ENCODE measurements at regions not wholly inside any gene's neighbourhood (a gene's known extent, or its start where the extent isn't known, plus 50 kb on each side); places are given as distances from the start of the nearest gene placed in this dataset.
A peak's percentile ranks its signal among the peaks of the same experiment; 100 is the strongest.

DNA sequence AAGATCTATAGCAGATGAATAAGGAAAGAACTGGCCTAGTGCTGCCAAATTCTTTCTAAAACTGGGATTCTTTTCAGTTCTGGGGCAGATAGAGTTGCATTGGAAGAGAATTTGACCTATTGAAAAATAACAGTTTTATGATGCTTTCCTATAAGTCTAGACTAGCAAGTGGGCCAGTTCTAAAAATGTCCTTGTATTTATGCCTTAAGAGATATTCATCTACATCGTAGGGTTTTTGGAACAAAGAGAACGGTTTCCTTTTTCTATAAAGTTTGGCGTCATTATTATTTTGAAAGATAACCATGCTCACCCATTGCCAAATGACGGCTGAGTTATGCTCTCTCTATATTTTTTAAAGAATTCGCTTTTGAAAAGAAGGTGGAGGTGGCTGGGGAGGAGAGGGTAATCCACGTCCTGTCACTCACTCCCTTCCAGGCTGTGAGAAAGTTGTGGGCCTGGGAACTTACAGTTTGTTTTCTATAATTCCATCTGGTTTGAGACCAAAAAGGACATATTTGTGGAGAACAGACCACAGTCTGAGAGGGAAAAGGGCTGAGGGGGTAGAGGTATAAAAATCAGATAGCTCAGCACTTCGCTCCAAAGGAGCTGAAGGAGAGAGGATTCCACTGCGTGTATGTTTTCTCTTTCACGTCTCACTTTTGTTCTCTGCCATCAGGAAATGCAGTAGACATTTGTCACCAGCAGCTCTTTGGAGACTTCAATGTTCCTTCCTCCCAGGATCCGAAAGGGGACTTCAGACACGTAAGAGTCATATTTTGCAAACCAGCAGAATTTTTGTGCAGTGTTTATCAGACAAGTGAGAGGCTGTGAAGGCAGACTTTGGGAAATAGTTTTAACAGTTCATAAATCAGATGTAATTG is 281.9 kb upstream of the FN1 start:
- H3K4me3 ChIP-seq (ENCODE audit: low read depth in 1 of 2, low read length in 2 of 2), result no peak overlapping the region
- H3K4me1 ChIP-seq (ENCODE audit: control insufficient read depth in 1 of 2, insufficient read depth in 2 of 2, low read length in 2 of 2), result no peaks in the 10 kb centered on the region
- no peak overlapping the region for H3K9ac ChIP-seq (ENCODE audit: low read depth in 1 of 2, low read length in 2 of 2)
- H3K27me3 ChIP-seq (ENCODE audit: control insufficient read depth in 1 of 2, insufficient read depth in 2 of 2, low read length in 2 of 2), result no peaks in the 10 kb centered on the region
- no peaks in the 10 kb centered on the region for H3K36me3 ChIP-seq (ENCODE audit: control insufficient read depth in 1 of 2, insufficient read depth in 2 of 2, low read length in 2 of 2)
- no peak overlapping the region for H3K27ac ChIP-seq (ENCODE audit: low read depth, low read length)
- no peaks in the 10 kb centered on the region for H3K9me3 ChIP-seq (ENCODE audit: control insufficient read depth in 1 of 2, low read length in 2 of 2)

DNA sequence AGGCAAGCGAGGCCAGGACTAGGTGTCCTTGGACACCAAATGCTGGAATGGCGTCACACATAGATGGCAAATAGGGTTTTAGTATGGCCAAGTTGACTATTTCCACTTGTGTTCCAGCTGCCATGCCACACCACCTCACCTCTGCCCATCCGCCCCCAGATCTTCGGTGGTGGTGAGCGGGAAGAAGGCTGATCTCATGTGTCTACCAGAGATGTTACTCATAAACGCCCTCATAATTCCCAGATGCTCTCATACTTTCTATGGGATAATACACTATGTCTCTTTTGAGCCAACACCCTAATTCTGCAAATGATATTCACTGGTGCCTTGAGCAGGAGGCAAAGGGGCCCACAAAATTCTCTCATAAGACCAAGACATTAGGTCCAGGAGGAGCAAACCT is 281.1 kb upstream of the FN1 start:
- Histone ChIP-seq H3K36me3 (ENCODE audit: control insufficient read depth in 1 of 2, insufficient read depth in 2 of 2, low read length in 2 of 2) (no peaks in the 10 kb centered on the region), H3K27ac (ENCODE audit: low read depth, low read length) (no peak overlapping the region), H3K4me3 (ENCODE audit: low read depth in 1 of 2, low read length in 2 of 2) (no peak overlapping the region), H3K9ac (ENCODE audit: low read depth in 1 of 2, low read length in 2 of 2) (no peak overlapping the region), H3K27me3 (ENCODE audit: control insufficient read depth in 1 of 2, insufficient read depth in 2 of 2, low read length in 2 of 2) (no peaks in the 10 kb centered on the region), H3K4me1 (ENCODE audit: control insufficient read depth in 1 of 2, insufficient read depth in 2 of 2, low read length in 2 of 2) (peaks cover 7% of the 10 kb centered on the region in 2 donors), H3K9me3 (ENCODE audit: control insufficient read depth in 1 of 2, low read length in 2 of 2) (no peaks in the 10 kb centered on the region)

DNA sequence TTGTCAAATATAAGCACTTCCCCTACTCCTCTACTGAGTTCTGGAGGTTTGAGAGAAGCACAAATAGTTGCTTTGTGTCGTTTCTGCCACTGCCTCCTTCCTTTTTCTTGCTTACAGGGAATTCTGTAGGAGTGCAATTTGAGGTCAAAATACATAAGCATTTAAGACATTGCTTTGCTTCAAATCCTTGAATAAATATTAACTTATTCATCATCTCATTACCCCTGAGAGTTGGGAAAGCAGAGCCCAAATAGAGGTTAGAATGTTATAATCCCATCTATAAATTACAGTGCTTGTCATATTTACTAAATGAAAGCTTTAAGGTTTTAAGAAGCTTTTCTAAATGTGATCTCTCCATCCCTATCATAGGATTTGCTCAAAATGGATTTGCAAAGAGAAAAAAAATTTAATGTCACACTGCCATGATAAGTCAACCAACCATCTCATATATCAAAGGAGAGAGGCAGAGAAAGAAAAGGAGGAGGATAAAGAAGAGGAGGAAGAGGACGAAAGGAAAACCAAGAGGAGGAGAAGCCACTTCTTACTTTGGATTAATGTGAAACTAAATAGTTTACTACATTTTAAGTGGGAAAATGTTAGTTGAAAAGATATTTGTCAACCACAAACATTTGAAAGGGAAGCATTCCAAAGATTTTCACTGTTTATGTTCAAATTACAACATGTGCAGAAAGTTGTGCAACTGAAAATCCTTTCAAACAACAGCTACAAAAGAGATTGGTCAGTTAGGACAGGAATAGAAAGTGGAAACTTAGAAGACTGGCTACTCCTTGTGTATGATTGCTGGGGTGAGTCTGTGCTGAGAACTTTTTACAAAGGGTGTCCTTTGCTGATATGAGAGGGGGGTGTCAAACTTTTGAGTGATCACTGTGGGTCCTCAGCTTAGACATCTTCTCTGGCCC is 277.3 kb upstream of the FN1 start:
- H3K36me3 ChIP-seq (ENCODE audit: control insufficient read depth in 1 of 2, insufficient read depth in 2 of 2, low read length in 2 of 2), result no peaks in the 10 kb centered on the region
- H3K4me3 ChIP-seq (ENCODE audit: low read depth in 1 of 2, low read length in 2 of 2), result no peak overlapping the region
- peaks cover 8 to 10% of the 10 kb centered on the region in 2 donors for H3K4me1 ChIP-seq (ENCODE audit: control insufficient read depth in 1 of 2, insufficient read depth in 2 of 2, low read length in 2 of 2)
- H3K9ac ChIP-seq (ENCODE audit: low read depth in 1 of 2, low read length in 2 of 2), result no peak overlapping the region
- no peak overlapping the region for H3K27ac ChIP-seq (ENCODE audit: low read depth, low read length)
- H3K27me3 ChIP-seq (ENCODE audit: control insufficient read depth in 1 of 2, insufficient read depth in 2 of 2, low read length in 2 of 2), result no peaks in the 10 kb centered on the region
- no peaks in the 10 kb centered on the region for H3K9me3 ChIP-seq (ENCODE audit: control insufficient read depth in 1 of 2, low read length in 2 of 2)

DNA sequence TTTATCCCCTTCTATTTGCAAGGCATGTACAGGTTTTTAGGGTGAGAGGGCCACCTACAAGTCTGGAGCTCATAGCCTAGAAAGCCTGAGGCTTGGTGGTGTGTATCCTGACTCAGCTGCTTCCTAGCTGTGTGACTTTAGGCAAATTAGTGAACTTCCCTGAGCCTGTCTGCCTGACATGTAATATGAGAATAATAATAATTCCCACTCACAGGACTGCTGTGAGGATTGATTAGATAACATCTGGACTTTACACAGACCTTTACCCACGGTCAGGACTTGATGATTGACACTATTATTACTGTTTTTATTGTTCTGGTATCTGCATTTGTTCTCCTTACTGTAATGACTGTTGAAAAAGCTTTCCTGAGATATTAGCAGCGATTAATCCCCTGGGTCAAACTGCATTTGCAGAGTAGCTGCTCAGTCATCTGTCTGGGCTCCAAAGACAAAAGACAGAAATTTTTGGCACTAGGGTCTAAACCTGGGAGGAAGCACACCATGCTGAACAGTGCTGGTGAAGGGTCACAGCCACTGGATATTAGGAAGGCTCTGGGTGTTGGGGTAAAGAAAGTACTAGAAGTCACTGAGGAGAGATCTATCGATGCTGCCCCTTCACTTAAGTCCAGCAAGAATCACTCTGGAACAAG is 276.5 kb upstream of the FN1 start:
- Histone ChIP-seq H3K27ac (ENCODE audit: low read depth, low read length) (no peak overlapping the region), H3K9ac (ENCODE audit: low read depth in 1 of 2, low read length in 2 of 2) (no peak overlapping the region), H3K4me1 (ENCODE audit: control insufficient read depth in 1 of 2, insufficient read depth in 2 of 2, low read length in 2 of 2) (peaks cover 8 to 10% of the 10 kb centered on the region in 2 donors), H3K36me3 (ENCODE audit: control insufficient read depth in 1 of 2, insufficient read depth in 2 of 2, low read length in 2 of 2) (no peaks in the 10 kb centered on the region), H3K9me3 (ENCODE audit: control insufficient read depth in 1 of 2, low read length in 2 of 2) (no peaks in the 10 kb centered on the region), H3K27me3 (ENCODE audit: control insufficient read depth in 1 of 2, insufficient read depth in 2 of 2, low read length in 2 of 2) (no peaks in the 10 kb centered on the region), H3K4me3 (ENCODE audit: low read depth in 1 of 2, low read length in 2 of 2) (no peak overlapping the region)

DNA sequence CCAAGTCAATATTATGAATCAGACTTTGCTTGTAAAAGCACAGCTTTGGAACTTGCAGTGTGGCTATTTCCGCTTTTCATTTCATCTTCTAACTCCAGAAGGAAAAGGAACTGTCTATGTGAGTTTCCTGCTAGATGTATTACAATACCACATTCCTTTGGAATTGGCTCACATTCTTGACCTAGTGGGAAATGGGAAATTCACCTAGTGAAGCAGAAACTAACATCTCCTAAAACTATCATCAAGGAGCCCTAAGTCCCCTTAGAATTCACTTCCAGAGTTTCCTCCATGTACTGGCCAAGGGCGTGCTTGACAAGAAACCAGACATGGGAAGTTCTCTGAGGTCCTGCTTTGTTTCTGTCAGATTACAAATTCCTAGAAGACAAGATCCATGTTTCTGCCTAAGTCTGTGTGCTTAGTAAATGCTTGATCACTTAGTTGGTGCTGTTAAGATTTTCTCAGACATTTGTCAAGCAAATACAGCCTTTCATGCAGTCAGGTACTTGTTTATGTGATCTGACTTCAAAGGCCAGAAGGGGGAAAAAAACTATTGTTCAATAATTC is 275.7 kb upstream of the FN1 start:
- Histone ChIP-seq H3K27ac (ENCODE audit: low read depth, low read length) (no peak overlapping the region), H3K4me3 (ENCODE audit: low read depth in 1 of 2, low read length in 2 of 2) (no peak overlapping the region), H3K9ac (ENCODE audit: low read depth in 1 of 2, low read length in 2 of 2) (no peak overlapping the region), H3K9me3 (ENCODE audit: control insufficient read depth in 1 of 2, low read length in 2 of 2) (no peaks in the 10 kb centered on the region), H3K36me3 (ENCODE audit: control insufficient read depth in 1 of 2, insufficient read depth in 2 of 2, low read length in 2 of 2) (no peaks in the 10 kb centered on the region), H3K27me3 (ENCODE audit: control insufficient read depth in 1 of 2, insufficient read depth in 2 of 2, low read length in 2 of 2) (no peaks in the 10 kb centered on the region), H3K4me1 (ENCODE audit: control insufficient read depth in 1 of 2, insufficient read depth in 2 of 2, low read length in 2 of 2) (peaks cover 8 to 10% of the 10 kb centered on the region in 2 donors)

DNA sequence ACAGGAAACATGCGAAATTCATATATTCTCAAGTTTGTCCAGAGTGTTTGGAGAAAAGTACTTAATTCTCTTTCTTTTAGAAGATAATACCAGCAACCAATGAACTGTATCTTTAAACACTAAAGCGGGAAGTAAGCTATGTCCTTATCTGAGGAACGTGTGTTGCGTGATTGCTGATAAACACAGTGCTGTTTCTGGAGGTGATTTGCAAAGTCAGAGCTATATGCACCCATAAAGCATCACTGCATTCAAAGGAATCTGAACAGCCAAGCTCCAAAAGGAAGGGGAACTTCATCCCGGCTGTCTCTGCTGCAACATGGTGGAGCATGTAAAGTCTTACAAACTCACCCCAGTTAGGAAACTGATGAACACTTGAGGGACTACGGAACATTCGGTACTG is 271.7 kb upstream of the FN1 start:
- no peak overlapping the region for H3K27ac ChIP-seq (ENCODE audit: low read depth, low read length)
- no peak overlapping the region for H3K4me3 ChIP-seq (ENCODE audit: low read depth in 1 of 2, low read length in 2 of 2)
- H3K36me3 ChIP-seq (ENCODE audit: control insufficient read depth in 1 of 2, insufficient read depth in 2 of 2, low read length in 2 of 2), result no peaks in the 10 kb centered on the region
- no peaks in the 10 kb centered on the region for H3K9me3 ChIP-seq (ENCODE audit: control insufficient read depth in 1 of 2, low read length in 2 of 2)
- H3K4me1 ChIP-seq (ENCODE audit: control insufficient read depth in 1 of 2, insufficient read depth in 2 of 2, low read length in 2 of 2), result peaks cover 8 to 10% of the 10 kb centered on the region in 2 donors
- H3K27me3 ChIP-seq (ENCODE audit: control insufficient read depth in 1 of 2, insufficient read depth in 2 of 2, low read length in 2 of 2), result no peaks in the 10 kb centered on the region
- H3K9ac ChIP-seq (ENCODE audit: low read depth in 1 of 2, low read length in 2 of 2), result no peak overlapping the region

DNA sequence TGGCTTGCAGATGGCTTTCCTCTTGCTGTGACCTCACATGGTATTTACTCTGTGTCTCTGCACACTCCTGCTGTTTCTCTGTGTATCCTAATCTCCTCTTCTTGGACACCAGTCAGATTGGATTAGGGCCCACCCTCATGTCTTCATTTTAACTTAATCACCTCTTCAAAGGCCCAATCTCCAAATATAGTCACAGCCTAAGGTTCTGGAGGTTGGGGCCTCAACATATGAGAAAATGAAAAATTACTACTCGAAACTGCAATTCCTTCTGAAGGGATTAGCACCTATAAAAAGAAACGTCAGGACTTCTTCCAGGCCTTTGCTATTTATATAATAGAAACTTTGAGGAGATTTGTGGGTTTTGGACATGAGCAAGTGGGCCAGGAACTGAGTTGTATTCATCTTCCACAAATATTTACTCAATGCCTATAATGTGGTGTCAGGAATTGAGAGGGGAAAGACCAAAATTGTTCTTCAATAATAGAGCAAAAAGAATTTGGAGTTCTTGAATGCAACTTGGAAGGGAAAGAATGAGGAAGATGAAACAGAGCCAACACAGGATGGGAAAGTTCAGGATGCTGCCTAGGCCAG is 270.0 kb upstream of the FN1 start:
- Histone ChIP-seq H3K27ac (ENCODE audit: low read depth, low read length) (peak overlapping the region; percentile 1), H3K4me1 (ENCODE audit: control insufficient read depth in 1 of 2, insufficient read depth in 2 of 2, low read length in 2 of 2) (no peaks in the 10 kb centered on the region), H3K36me3 (ENCODE audit: control insufficient read depth in 1 of 2, insufficient read depth in 2 of 2, low read length in 2 of 2) (no peaks in the 10 kb centered on the region), H3K4me3 (ENCODE audit: low read depth in 1 of 2, low read length in 2 of 2) (no peak overlapping the region), H3K27me3 (ENCODE audit: control insufficient read depth in 1 of 2, insufficient read depth in 2 of 2, low read length in 2 of 2) (no peaks in the 10 kb centered on the region), H3K9me3 (ENCODE audit: control insufficient read depth in 1 of 2, low read length in 2 of 2) (no peaks in the 10 kb centered on the region), H3K9ac (ENCODE audit: low read depth in 1 of 2, low read length in 2 of 2) (no peak overlapping the region)

DNA sequence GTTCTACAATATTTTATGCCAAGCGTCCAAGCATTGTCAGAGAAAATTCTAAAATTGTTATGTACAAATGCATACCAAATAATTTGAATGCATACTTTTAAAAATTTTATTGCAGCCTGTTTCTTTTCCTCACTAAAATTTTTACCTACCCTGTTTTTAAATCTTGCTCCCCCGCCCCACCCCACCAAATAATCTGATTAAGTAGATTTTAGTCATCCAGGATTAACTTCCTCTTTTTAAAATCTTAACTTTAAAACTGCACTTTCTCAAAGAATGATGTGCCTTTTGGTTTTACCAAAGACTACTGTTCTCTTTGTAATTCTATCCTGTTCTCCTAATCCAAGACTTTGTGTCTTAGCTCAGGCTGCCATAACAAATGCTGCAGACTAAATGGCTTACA is 269.4 kb upstream of the FN1 start:
- H3K9ac ChIP-seq (ENCODE audit: low read depth in 1 of 2, low read length in 2 of 2), result no peak overlapping the region
- no peak overlapping the region for H3K4me3 ChIP-seq (ENCODE audit: low read depth in 1 of 2, low read length in 2 of 2)
- peak overlapping the region; percentile 1 for H3K27ac ChIP-seq (ENCODE audit: low read depth, low read length)
- H3K27me3 ChIP-seq (ENCODE audit: control insufficient read depth in 1 of 2, insufficient read depth in 2 of 2, low read length in 2 of 2), result no peaks in the 10 kb centered on the region
- peaks cover 0 to 3% of the 10 kb centered on the region in 2 donors for H3K4me1 ChIP-seq (ENCODE audit: control insufficient read depth in 1 of 2, insufficient read depth in 2 of 2, low read length in 2 of 2)
- no peaks in the 10 kb centered on the region for H3K9me3 ChIP-seq (ENCODE audit: control insufficient read depth in 1 of 2, low read length in 2 of 2)
- H3K36me3 ChIP-seq (ENCODE audit: control insufficient read depth in 1 of 2, insufficient read depth in 2 of 2, low read length in 2 of 2), result no peaks in the 10 kb centered on the region

DNA sequence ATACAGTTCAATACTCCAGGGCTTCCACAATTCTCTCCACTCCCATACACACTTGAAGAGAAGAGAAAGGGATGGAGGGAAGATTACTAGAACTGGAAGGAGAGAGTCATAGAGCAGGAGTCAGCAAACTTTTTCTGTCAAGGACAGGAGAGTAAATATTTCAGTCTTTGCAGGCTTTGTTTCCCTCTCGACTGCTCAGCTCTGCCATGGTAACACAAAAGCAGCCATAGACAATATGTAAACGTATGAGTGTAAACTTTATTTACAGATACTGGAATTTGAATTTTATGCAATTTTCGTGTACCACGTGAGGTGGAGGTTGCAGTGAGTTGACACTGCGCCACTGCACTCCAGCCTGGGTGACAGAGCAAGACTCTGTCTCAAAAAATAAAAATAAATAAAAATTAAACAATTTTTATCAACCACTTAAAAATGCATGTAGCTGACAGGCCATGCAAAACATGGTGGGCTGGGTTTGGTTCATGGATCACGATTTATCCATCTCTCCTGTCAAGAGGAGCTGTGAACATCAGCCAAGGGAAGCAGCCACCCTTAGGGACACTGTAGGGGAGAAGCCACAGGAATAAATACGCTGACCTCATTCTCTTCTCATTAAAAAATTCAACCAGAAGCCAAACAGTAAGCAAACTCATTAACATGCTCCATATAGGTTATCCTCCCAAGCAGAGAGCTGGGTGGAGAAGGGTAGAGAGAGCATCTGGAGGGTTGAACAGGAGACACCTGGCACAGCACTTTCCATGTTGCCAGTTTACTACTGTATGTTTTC is 266.4 kb upstream of the FN1 start:
- Histone ChIP-seq H3K9me3 (ENCODE audit: control insufficient read depth in 1 of 2, low read length in 2 of 2) (no peaks in the 10 kb centered on the region), H3K27ac (ENCODE audit: low read depth, low read length) (no peak overlapping the region), H3K4me1 (ENCODE audit: control insufficient read depth in 1 of 2, insufficient read depth in 2 of 2, low read length in 2 of 2) (peaks cover 0 to 4% of the 10 kb centered on the region in 2 donors)

More for the DNA sequence above, 266.4 kb upstream of the FN1 start:
- Histone ChIP-seq H3K4me3 (ENCODE audit: low read depth in 1 of 2, low read length in 2 of 2) (no peak overlapping the region), H3K9ac (ENCODE audit: low read depth in 1 of 2, low read length in 2 of 2) (no peak overlapping the region), H3K36me3 (ENCODE audit: control insufficient read depth in 1 of 2, insufficient read depth in 2 of 2, low read length in 2 of 2) (no peaks in the 10 kb centered on the region), H3K27me3 (ENCODE audit: control insufficient read depth in 1 of 2, insufficient read depth in 2 of 2, low read length in 2 of 2) (no peaks in the 10 kb centered on the region)

Data from duodenal mucosa (tissue), 2 donors.